ENCODE measurements at regions not wholly inside any gene's neighbourhood (a gene's known extent, or its start where the extent isn't known, plus 50 kb on each side); places are given as distances from the start of the nearest gene placed in this dataset.

- no peak for TF ChIP-seq CTCF (IDR thresholded peaks at IDR 0.05)
- no peak for TF ChIP-seq POLR2A (IDR thresholded peaks at IDR 0.05)
Measured at GRCh38 chr14:36423430-36423829, 96.6 kb downstream of the NKX2-1 start.

Data from Peyer's patch (tissue), 4 donors.